ENCODE measurements at regions not wholly inside any gene's neighbourhood (a gene's known extent, or its start where the extent isn't known, plus 50 kb on each side); places are given as distances from the start of the nearest gene placed in this dataset.

- H3K4me3 ChIP-seq = no peak overlapping the region
- H3K27ac ChIP-seq = peak overlapping the region; percentile 50 to 51
- H3K36me3 ChIP-seq = no peaks in the 10 kb centered on the region
- TF ChIP-seq CTCF (IDR thresholded peaks at IDR 0.05) = no peak
- peaks cover 3 to 94% (median 70%) of the 10 kb centered on the region in 4 donors for H3K4me1 ChIP-seq
- H3K9me3 ChIP-seq = no peaks in the 10 kb centered on the region
- intact Hi-C loops (cut with DNase I; ENCODE audit: low total_unique reads) = loop anchor here (10.0 kb wide), 1 partner anchor 149 kb away; no protein-coding TSS in a partner anchor
- no peak for DNase-seq
- no peaks in the 10 kb centered on the region for H3K27me3 ChIP-seq
Measured at GRCh38 chr12:124513297-124513867, 54.0 kb downstream of the NCOR2 start.

- Histone ChIP-seq H3K4me3 (no peak overlapping the region), H3K4me1 (peaks cover 6 to 94% (median 71%) of the 10 kb centered on the region in 4 donors), H3K27me3 (no peaks in the 10 kb centered on the region), H3K9me3 (no peaks in the 10 kb centered on the region), H3K36me3 (no peaks in the 10 kb centered on the region), H3K27ac (peak overlapping the region; percentile 50 to 51)
- intact Hi-C loops (cut with DNase I; ENCODE audit: low total_unique reads) = loop anchor here (10.0 kb wide), 1 partner anchor 148 kb away; no protein-coding TSS in a partner anchor
- no peak for TF ChIP-seq CTCF (IDR thresholded peaks at IDR 0.05)
- peak; percentile 86 to 88 for DNase-seq
Measured at GRCh38 chr12:124512667-124513296, 54.6 kb downstream of the NCOR2 start.

- no peak overlapping the region for H3K27ac ChIP-seq
- H3K36me3 ChIP-seq = no peaks in the 10 kb centered on the region
- no peak for DNase-seq
- intact Hi-C loops (cut with DNase I; ENCODE audit: low total_unique reads) = loop anchor here (10.0 kb wide), 1 partner anchor 147 kb away; no protein-coding TSS in a partner anchor
- TF ChIP-seq CTCF (IDR thresholded peaks at IDR 0.05) = no peak
- no peak overlapping the region for H3K4me3 ChIP-seq
- H3K9me3 ChIP-seq = no peaks in the 10 kb centered on the region
- H3K27me3 ChIP-seq = no peaks in the 10 kb centered on the region
- peaks cover 9 to 95% (median 70%) of the 10 kb centered on the region in 4 donors for H3K4me1 ChIP-seq
Measured at GRCh38 chr12:124511259-124511985, 56.0 kb downstream of the NCOR2 start.

- Histone ChIP-seq H3K9me3 (no peaks in the 10 kb centered on the region), H3K27me3 (no peaks in the 10 kb centered on the region), H3K4me3 (no peak overlapping the region), H3K36me3 (no peaks in the 10 kb centered on the region), H3K4me1 (peaks cover 9 to 95% (median 69%) of the 10 kb centered on the region in 4 donors), H3K27ac (peak overlapping the region in 1 of 2 donors; percentile 51)
- intact Hi-C loops (cut with DNase I; ENCODE audit: low total_unique reads) = loop anchor here (10.0 kb wide), 1 partner anchor 146 kb away; no protein-coding TSS in a partner anchor
- TF ChIP-seq CTCF (IDR thresholded peaks at IDR 0.05) = no peak
- DNase-seq = no peak
Measured at GRCh38 chr12:124510301-124510970, 57.0 kb downstream of the NCOR2 start.

- peak; percentile 74 to 85 for DNase-seq
- no peak for TF ChIP-seq CTCF (IDR thresholded peaks at IDR 0.05)
Measured at GRCh38 chr12:124509676-124510300, 57.6 kb downstream of the NCOR2 start.

More at GRCh38 chr12:124509676-124510300, 57.6 kb downstream of the NCOR2 start:
- H3K4me3 ChIP-seq = no peak overlapping the region
- H3K9me3 ChIP-seq = no peaks in the 10 kb centered on the region
- H3K27me3 ChIP-seq = no peaks in the 10 kb centered on the region
- peaks cover 9 to 95% (median 72%) of the 10 kb centered on the region in 4 donors for H3K4me1 ChIP-seq
- intact Hi-C loops (cut with DNase I; ENCODE audit: low total_unique reads) = loop anchor here (10.0 kb wide), 1 partner anchor 145 kb away; no protein-coding TSS in a partner anchor
- peak overlapping the region; percentile 51 for H3K27ac ChIP-seq
- no peaks in the 10 kb centered on the region for H3K36me3 ChIP-seq

Measured in tibial artery (tissue), 4 donors.